DMS79 treated with DMSO at 0.1 percent for 48 hours (cell line): ENCODE measurements at regions not wholly inside any gene's neighbourhood (a gene's known extent, or its start where the extent isn't known, plus 50 kb on each side); places are given as distances from the start of the nearest gene placed in this dataset.
"Not testable (repeated sequence)": the region's sequence is repeated elsewhere in the genome, so short reads cannot be mapped to it uniquely, and the experiment has no call there.

ENCODE experiments used
- DNase-seq: peaks from one replicate; lab custom pipeline; 2025; lab: John Stamatoyannopoulos, UW

DNA sequence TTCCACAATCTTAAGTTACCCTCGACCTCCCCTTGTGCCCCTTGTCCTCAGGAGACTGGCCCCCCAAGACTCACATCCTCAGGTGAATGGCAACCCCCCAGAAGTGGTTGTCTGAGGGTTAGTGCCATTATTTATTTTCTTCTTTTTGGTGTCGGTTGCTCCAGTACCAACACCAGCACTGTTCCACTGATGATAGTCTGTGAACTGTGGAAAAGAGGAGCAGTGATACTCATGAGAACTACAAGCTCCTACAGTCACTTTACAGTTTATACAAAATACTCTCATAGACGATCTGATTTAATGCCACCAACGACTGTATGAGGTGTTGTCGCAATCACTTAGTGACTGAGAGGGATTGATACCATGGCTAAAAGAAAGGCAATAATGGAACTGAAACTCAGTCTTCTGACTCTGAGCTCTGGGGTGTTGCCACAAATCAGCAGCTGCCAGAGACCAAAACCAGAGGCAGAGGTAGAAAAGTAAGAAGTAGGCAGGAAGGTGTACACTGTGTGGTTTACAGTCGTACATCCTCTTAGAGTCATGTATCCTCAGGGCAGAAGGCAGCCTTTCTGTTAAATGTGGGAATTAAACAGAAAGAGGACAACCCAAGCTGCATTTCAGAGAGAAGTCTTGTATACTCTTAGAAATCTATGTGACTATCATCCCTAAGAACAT lies 90.8 kb upstream of the ADCY2 start:
- DNase-seq, result not testable (repeated sequence)

DNA sequence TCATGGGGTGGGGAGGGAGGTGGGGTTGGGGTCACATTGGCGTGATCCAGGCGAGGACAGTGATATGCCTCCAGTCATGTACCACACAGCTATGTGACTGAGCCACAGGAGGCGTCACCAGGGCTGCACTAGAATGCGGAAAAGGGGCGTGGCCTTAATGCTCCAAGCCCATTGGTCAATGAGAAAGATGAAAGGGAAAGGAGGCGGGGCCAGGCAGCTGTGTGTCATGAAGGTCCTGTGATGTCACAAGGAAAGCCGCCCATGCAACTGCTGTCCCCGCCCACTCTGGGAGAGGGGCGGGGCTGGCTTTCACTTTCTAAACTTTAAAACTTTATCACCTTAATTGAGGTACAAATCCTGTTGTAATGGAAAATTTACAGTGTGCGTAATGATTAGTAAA lies 89.4 kb upstream of the ADCY2 start:
- DNase-seq, result not testable (repeated sequence)

DNA sequence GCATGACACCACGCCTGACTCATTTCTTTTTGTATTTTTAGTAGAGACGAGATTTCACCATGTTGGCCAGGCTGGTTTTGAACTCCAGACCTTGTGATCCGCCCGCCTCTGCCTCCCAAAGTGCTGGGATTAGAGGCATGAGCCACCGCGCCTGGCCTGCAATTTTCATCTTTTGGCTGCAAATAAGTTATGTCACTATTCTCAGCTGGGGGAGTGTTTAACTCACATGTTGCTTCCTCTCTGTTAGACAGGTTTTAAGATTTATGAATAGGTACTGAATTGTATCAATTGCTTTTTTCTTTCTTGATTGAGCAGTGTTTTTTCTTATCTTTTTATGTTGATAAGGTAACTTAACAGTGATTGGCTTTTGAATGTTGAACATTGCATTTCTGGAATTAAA lies 88.2 kb upstream of the ADCY2 start:
- not testable (repeated sequence) for DNase-seq

DNA sequence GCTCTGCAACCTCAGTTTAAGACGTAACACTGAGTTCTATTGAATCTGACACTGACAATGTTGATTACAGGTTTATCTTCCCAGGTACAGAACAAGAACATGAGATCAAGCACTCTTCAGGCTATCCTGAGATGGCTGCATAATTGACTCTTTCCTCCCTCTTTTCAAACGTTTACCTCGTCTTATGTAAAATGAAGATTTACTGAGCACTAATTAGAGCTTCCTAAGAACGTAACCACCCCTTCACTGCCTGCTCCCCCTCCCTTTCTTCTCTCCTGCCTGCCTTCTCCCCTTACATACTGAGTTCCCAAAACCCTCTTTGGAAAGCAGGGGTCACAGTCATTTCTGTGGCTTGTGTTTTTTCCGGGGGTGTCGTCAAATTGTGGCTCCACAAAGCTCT lies 86.2 kb upstream of the ADCY2 start:
- not testable (repeated sequence) for DNase-seq

DNA sequence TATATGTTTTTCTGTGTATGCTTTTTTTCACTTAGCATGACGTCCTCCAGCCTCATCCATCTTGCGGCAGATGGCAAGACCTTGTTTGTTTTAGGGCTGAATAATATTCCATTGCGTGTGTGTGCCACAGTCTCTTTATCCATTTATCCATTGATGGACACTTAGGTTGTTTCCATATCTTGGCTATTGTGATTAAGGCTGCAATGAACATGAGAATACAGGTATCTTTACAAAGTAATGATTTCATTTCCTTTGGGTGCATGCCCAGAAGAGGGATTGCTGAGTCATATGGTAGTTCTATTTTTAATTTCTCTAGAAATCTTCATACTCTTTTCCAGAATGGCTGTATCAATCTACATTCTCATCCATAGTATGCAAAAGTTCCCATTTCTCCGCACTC lies 85.3 kb upstream of the ADCY2 start:
- not testable (repeated sequence) for DNase-seq

DNA sequence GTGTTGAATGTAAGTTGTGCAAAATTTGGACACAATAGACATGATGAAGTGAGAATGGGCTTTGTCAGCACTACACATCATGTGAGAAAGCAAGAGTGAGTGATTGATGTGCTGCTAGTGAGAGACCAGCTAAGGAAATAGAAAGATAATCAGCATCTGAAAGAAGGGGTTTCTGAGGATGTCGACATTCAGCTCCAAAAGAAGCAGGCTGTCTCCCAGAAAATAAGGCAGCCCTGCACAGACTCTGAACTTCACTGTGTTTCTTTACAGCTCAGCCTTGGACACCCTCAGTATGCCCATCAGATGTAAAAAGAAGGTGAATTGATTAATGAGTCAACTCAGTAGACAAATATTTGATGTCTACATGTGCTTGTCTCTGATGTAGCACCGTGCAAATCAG lies 80.8 kb upstream of the ADCY2 start:
- no peak for DNase-seq

DNA sequence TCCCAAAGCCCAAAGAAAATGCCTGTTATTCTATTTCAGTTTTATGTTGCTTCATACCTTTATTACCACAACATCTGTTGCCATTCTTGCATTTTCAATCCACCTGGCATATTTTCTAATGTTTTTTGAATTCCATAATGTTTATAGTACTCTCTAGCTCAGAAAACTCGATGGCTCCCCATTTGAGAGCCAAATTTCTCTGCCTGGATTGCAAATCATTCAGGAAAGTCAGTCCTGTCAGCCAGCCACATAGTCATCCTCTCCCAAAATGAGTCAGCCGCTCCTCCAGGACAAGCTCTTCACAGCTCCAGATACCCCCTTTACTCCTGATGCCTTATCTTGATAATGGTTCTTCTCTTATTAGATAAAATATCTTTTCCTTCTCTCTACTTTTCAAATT lies 78.2 kb upstream of the ADCY2 start:
- no peak for DNase-seq

DNA sequence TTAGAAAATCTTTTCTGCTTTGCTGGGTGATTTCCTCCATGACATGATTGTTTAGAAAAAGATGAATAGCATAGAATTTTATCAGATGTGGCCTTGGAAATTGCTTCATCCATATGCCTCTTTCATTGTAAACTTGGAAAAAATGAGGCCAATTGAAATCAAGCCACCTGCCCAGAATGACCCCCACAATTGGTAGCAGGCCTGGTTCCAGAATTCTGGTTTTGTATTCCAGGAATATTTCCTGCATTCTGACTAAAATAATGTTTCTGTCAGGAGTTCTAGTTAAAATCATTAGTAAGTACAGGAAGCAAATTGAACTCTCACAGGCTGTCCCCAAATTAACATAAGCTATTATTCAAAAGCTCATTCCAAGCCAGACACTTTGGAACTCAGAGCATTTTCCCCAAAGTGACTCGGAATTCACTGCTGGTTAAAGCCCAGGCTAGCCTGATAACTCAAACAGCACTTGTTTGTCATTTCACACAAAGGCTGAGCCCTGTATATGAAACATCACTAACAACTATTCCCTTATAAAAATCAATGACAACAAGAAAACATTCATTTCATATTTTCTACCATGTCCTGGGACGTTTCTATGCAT lies 75.1 kb upstream of the ADCY2 start:
- DNase-seq, result no peak

DNA sequence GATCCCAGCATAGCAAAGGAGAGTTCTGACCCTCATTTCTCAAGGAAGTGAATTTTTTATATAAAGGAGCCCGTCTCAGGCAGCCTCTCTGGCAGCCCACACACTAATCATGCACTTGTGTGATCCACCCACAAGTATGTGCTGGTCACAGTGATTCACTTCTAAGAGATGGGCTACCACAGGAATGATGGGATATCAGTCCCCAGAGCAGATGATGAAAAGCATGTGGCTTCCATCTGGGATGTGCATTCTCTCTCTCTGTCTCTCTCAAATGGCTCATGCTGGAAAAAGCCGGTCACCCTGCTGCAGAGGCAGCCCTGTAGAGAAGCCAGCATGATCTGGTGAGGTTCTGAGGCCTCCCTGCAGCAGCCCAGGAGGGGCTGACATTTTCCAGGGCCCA lies 74.2 kb upstream of the ADCY2 start:
- DNase-seq, result no peak

DNA sequence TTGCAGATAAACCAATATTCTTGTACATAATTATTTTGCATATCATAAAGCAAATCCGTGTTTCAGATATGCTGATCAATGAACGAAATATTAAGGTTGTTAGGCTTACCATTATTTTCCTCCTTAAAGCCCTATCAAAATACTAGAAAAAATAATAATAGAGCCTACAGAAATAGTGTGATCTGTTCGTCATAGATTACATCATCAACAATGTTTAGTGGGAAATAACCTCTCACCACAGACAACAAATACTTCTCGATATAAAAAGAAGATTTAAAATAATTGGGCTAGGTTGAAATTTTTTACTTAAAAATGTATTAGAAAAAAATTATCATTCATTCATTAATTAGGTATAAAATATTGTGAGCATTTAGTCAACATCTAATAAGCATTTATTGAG lies 71.0 kb upstream of the ADCY2 start:
- no peak for DNase-seq

DNA sequence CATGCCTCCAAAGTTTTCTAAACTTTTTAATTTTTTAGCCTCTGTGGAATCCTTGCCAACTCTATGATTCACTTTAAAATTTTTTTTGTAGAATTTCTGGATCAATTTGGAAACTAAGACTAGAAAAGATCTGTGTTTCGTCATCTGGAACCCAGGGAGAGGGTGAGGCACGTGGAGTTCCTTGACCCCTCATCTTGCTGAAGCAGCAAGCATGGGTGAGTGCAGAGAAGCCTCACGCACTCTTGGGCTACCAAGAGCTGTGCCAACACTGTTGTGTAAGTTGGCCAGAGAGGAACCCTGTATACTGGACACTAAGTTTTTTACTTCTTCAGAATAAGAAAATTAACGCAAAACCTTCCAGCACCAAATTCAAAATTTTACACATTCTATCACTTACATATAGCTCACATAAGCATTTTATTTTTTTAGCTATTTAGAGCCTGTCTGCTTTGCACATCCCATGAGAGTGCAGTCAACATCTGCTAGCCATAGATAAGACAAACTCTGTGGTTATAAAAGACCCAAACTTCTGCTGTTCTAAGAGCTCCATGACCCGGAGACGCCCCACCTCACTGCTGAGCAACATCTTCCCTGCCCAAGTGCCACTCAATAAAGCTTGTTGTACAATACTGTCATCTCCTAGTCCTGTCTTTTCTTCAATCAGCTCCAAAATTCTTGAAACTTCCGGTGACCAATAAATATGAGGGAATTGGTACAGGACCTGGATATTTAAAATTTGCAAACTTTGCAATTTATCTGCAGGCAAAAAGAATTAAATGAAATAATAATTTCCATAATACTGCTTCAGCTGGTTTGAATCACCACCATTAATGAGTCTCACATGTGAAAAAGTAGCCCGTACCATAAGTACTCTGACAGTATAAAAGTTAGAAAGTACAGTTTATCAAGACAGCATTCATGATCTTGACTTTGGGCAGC lies 69.7 kb upstream of the ADCY2 start:
- DNase-seq, result no peak

DNA sequence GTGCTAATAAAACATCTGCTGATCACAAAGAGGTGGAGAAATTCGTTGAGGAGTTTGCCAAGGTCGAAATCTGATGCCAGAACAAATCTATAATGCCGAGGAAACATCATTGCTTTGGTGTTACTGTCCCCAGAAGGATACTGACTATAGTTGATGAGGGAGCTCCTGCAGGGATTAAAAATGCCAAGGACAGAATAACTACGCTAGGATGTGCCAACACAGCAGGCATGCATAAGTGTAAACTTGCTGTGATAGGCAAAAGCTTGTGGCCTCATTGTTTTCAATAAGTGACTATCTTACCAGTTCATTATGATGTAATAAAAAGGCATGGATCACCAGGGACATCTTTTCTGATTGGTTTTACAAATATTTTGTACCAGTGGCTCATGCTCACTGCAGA lies 66.8 kb upstream of the ADCY2 start:
- no peak for DNase-seq

DNA sequence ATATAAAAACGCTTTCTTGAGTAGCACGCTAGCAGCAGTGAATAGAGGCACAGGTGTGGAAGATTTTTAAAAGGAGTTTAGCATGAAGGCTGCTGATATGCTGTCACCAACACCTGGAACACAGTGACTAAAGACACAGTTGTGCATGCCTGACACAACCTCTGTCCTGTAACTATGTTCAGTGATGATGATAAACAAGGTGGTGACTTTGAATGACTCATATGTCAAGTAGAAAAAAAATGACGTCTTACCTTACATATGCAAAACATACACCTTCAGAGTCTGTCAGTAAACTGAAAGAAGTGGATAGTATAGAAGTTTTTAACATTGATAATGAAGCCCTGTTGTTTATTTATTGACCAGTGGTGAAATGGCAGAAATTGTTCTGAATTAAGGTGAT lies 66.2 kb upstream of the ADCY2 start:
- DNase-seq, result no peak

DNA sequence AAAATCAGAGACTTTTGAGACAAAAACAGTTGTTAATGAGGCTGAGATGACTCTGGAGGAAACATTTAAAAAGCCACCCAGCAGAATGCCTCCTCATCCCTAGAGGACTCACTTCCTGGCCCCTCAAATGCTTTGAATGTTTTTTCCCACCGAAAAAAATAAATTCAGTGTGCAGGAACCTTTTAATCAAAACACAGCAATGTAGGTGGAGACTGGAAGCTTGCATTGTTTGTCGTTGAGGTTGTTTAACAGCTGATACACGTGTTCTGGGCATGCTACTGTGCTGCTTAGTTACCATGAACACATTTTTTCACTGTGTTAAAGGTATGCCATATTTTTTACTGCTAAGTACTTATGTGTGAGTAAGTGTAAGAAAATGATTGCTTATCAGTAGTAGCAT lies 65.7 kb upstream of the ADCY2 start:
- DNase-seq, result no peak

DNA sequence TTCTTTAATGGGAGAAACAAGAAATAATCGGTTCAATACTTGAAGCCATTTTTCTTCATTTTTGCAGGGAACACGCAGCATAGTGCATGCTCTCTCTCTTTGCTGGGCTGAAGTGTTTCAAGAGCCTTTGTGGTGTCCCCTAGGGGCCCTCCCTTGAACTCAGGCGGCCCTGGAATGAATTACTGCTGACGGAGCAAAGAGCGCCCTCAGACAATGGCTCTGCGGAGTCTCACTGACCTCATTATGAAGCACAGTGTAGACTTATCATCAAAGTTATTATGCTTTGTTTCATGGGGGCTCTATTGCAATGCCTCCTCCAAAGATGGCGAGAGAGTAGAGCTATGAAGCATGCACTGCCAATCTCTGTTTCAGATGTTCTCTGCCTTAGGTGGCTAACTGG lies 64.8 kb upstream of the ADCY2 start:
- peak; percentile 16 for DNase-seq
